ENCODE measurements at regions not wholly inside any gene's neighbourhood (a gene's known extent, or its start where the extent isn't known, plus 50 kb on each side); places are given as distances from the start of the nearest gene placed in this dataset.
"Not testable (repeated sequence)": the region's sequence is repeated elsewhere in the genome, so short reads cannot be mapped to it uniquely, and the experiment has no call there.

DNA sequence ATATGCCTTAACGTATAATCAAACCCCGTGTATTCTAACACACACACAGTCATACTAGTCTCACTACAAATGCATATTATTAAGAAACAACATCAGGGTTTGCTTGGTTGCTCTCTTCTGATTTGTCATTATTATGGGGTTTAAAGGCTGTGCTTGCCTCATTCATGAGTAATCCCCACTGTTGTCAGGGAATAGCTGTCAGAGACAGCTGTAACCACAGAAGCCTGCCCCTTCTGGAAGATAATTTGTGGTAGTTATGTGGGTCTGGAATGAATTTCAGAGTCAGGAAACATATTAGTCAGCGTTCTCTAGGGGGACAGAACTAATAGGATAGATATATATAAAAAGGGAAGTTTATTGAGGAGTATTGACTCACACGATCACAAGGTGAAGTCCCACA is 456.9 kb upstream of the TMEM132C start:
- TF ChIP-seq CTCF (IDR thresholded peaks at IDR 0.05; ENCODE audit: extremely low read depth, insufficient read depth, missing control alignments): no peak
- in situ Hi-C loops (cut with MboI; ENCODE audit: low pct_unique_long_range_greater_than_20kb, low sequenced_read_pairs, unreplicated experiment): no loop called here
- DNase-seq (ENCODE audit: low spot score): no peak

DNA sequence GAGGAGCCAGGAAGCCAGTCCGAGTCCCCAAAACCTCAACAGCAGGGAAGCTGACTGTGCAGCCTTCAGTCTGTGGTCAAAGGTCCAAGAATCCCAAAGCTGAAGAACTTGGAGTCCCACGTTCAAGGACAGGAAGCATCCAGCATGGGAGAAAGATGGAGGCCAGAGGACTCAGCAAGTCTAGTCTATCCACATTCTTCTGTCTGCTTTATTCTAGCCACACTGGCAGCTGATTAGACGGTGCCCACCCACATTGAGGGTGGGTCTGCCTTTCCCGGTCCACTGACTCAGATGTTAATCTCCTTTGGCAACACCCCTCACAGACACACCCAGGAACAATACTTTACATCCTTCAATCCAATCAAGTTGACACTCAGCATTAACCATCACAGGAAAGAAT is 456.5 kb upstream of the TMEM132C start:
- DNase-seq (ENCODE audit: low spot score); in situ Hi-C loops (cut with MboI; ENCODE audit: low pct_unique_long_range_greater_than_20kb, low sequenced_read_pairs, unreplicated experiment): not testable (repeated sequence)

GRCh38 chr12:127811988-127812387 is 455.0 kb upstream of the TMEM132C start:
- no peak for DNase-seq (ENCODE audit: low spot score)
- no peak for TF ChIP-seq CTCF (IDR thresholded peaks at IDR 0.05; ENCODE audit: extremely low read depth, insufficient read depth, missing control alignments)
- in situ Hi-C loops (cut with MboI; ENCODE audit: low pct_unique_long_range_greater_than_20kb, low sequenced_read_pairs, unreplicated experiment): no loop called here

- no peak for DNase-seq (ENCODE audit: low spot score)
- in situ Hi-C loops (cut with MboI; ENCODE audit: low pct_unique_long_range_greater_than_20kb, low sequenced_read_pairs, unreplicated experiment): no loop called here
- no peak for TF ChIP-seq CTCF (IDR thresholded peaks at IDR 0.05; ENCODE audit: extremely low read depth, insufficient read depth, missing control alignments)
Measured at GRCh38 chr12:127813147-127813546, 453.8 kb upstream of the TMEM132C start.

DNA sequence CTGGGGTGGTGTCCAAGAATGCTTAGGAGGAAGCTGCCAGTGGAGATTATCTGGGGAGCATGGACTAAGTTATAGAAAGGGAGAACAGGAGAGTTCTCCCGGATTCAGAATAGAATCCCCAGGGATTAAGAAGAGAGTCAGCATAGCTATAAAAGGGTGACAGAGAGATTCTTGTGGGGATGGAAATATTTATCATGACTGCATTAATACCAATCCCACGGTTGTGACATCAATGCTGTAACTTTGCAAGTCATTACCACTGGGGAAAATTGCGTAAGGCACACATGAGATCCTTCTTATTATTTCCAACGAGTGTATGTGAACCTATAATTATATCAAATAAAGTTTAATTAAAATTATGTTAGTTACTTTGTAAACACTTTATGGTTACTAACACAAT is 447.9 kb upstream of the TMEM132C start:
- in situ Hi-C loops (cut with MboI; ENCODE audit: low pct_unique_long_range_greater_than_20kb, low sequenced_read_pairs, unreplicated experiment): no loop called here
- DNase-seq (ENCODE audit: low spot score): no peak
- TF ChIP-seq CTCF (IDR thresholded peaks at IDR 0.05; ENCODE audit: extremely low read depth, insufficient read depth, missing control alignments): no peak

- in situ Hi-C loops (cut with MboI; ENCODE audit: low pct_unique_long_range_greater_than_20kb, low sequenced_read_pairs, unreplicated experiment): no loop called here
- no peak for TF ChIP-seq CTCF (IDR thresholded peaks at IDR 0.05; ENCODE audit: extremely low read depth, insufficient read depth, missing control alignments)
- no peak for DNase-seq (ENCODE audit: low spot score)
Measured at GRCh38 chr12:127820271-127820670, 446.7 kb upstream of the TMEM132C start.

DNA sequence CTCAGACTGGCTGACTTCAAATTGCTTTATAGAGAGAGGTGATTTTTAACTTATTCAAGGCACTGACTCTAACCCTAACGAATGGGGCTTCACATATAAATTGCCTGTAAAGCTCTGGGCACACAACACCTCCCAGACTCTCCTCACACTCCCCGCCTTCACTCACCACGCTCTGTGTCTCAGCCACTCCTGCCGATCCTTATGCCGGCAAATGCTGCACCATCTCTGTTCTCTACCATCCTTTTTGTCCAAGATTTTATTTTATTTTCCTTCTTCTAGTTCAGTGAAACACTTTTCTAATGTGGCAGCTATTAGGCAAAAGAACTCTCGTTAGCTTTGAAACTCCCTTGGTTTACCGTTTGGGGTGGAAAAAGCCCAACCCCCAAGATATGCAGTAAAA is 446.1 kb upstream of the TMEM132C start:
- TF ChIP-seq CTCF (IDR thresholded peaks at IDR 0.05; ENCODE audit: extremely low read depth, insufficient read depth, missing control alignments): no peak
- in situ Hi-C loops (cut with MboI; ENCODE audit: low pct_unique_long_range_greater_than_20kb, low sequenced_read_pairs, unreplicated experiment): no loop called here
- no peak for DNase-seq (ENCODE audit: low spot score)

All from GM13977 (cell line).